Osteoblast (primary cell): ENCODE measurements at regions not wholly inside any gene's neighbourhood (a gene's known extent, or its start where the extent isn't known, plus 50 kb on each side); places are given as distances from the start of the nearest gene placed in this dataset.

Experiments
- DNase-seq: peaks from one replicate; pipeline ENCODE4 v3.0.0; 2011; ENCODE audit warnings: low spot score, mixed read lengths; ENCODE audit not compliant: insufficient read length; ENCODE audit errors: missing footprints
- H2AFZ ChIP-seq: 2 replicates; pipeline ENCODE4 v1.6.0; 2011; ENCODE audit warnings: mild to moderate bottlenecking, low read length
- H3K27ac ChIP-seq: 2 replicates; pipeline ENCODE4 v1.5.1; 2011; ENCODE audit warnings: mild to moderate bottlenecking, low read depth, low read length, moderate library complexity
- H3K27me3 ChIP-seq: 2 replicates; pipeline ENCODE4 v1.6.0; 2012; ENCODE audit warnings: mild to moderate bottlenecking, control low read depth, inconsistent platforms, low read length, moderate library complexity; ENCODE audit not compliant: insufficient read depth
- H3K36me3 ChIP-seq: 2 replicates; pipeline ENCODE4 v1.5.1; 2011; ENCODE audit warnings: mild to moderate bottlenecking, low read length, control low read depth, moderate library complexity; ENCODE audit not compliant: insufficient read depth
- H3K4me1 ChIP-seq: 2 replicates; pipeline ENCODE4 v1.5.1; 2011; ENCODE audit warnings: mild to moderate bottlenecking, low read length, control low read depth, moderate library complexity; ENCODE audit not compliant: insufficient read depth
- H3K4me2 ChIP-seq: 2 replicates; pipeline ENCODE4 v1.6.0; 2011; ENCODE audit warnings: mild to moderate bottlenecking, low read length; ENCODE audit not compliant: insufficient read depth
- H3K4me3 ChIP-seq: fragments of 200-600 bp; sonication (generic); 3 replicates; pipeline ENCODE4 v1.5.1; 2012; ENCODE audit warnings: mild to moderate bottlenecking, low read length, inconsistent platforms; ENCODE audit not compliant: insufficient read depth
- H3K79me2 ChIP-seq: 2 replicates; pipeline ENCODE4 v1.6.0; 2012; ENCODE audit warnings: mild to moderate bottlenecking, low read length, control low read depth, inconsistent platforms; ENCODE audit not compliant: insufficient read depth
- H3K9me3 ChIP-seq: 2 replicates; pipeline ENCODE4 v1.5.1; 2011; ENCODE audit warnings: low read depth, low read length, control low read depth
- H4K20me1 ChIP-seq: 2 replicates; pipeline ENCODE4 v1.6.0; 2012; ENCODE audit warnings: mild to moderate bottlenecking, low read length, control low read depth; ENCODE audit not compliant: insufficient read depth
- TF ChIP-seq, protein P1 (sequence below): IDR thresholded peaks from 2 replicates; pipeline ENCODE4 v1.5.1; 2011; ENCODE audit warnings: mild to moderate bottlenecking, low read depth, low read length, moderate library complexity; ENCODE audit errors: extremely low read depth

DNA sequence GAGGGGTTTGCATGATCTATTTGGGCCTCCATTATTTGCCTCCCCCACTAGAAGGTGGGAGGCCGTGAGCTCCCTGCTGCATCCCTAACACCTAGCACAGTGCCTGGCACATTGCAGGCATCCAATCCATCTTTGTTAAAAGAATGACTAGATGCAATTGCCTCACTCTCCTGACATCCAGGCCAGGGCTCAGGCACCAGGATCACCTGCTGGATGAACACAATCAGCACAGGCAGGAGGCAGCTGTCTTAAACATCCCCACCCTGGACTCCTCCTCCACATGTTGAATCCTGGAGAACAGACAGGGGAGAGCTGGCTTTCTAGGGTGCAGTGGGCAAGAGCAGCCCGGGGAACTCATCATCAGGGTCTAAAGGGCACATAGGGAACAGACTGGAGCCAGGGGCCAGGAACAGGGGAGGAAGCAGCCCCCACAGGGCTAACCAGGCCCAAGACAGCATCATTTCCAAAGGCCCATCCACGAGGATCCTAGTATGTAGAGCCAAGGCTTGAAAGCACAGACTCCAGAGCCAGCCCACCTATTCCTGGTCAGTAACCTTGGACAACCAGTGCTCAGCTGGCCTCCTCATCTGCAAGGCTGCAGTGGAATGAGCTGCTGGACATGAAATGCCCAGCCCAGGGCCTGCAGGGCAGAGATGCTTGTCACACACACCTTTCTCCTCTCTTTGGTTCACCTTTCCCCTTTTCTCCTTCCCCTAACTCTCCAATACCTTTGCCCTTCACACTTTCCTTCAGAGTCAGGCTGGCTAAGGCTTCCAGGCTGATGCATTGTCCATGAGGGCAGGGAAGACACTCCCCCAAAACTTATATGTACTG lies 254.4 kb upstream of the TLE3 start:
- no peak overlapping the region for H3K4me2 ChIP-seq
- H4K20me1 ChIP-seq, result no peaks in the 10 kb centered on the region
- H3K9me3 ChIP-seq, result no peaks in the 10 kb centered on the region
- no peak overlapping the region for H3K4me3 ChIP-seq
- H3K79me2 ChIP-seq, result no peaks in the 10 kb centered on the region
- no peak for DNase-seq
- H2AFZ ChIP-seq, result no peak overlapping the region
- peaks cover 72% of the 10 kb centered on the region for H3K27me3 ChIP-seq
- H3K27ac ChIP-seq, result no peak overlapping the region
- TF ChIP-seq, protein P1, sequence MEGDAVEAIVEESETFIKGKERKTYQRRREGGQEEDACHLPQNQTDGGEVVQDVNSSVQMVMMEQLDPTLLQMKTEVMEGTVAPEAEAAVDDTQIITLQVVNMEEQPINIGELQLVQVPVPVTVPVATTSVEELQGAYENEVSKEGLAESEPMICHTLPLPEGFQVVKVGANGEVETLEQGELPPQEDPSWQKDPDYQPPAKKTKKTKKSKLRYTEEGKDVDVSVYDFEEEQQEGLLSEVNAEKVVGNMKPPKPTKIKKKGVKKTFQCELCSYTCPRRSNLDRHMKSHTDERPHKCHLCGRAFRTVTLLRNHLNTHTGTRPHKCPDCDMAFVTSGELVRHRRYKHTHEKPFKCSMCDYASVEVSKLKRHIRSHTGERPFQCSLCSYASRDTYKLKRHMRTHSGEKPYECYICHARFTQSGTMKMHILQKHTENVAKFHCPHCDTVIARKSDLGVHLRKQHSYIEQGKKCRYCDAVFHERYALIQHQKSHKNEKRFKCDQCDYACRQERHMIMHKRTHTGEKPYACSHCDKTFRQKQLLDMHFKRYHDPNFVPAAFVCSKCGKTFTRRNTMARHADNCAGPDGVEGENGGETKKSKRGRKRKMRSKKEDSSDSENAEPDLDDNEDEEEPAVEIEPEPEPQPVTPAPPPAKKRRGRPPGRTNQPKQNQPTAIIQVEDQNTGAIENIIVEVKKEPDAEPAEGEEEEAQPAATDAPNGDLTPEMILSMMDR, result no peak
- no peaks in the 10 kb centered on the region for H3K4me1 ChIP-seq
- H3K36me3 ChIP-seq, result no peaks in the 10 kb centered on the region

- Histone ChIP-seq H3K4me1 (no peaks in the 10 kb centered on the region), H3K27ac (no peak overlapping the region), H3K4me3 (no peak overlapping the region), H2AFZ (no peak overlapping the region), H3K9me3 (no peaks in the 10 kb centered on the region), H3K4me2 (no peak overlapping the region), H4K20me1 (no peaks in the 10 kb centered on the region), H3K79me2 (no peaks in the 10 kb centered on the region), H3K36me3 (no peaks in the 10 kb centered on the region), H3K27me3 (peaks cover 75% of the 10 kb centered on the region)
- TF ChIP-seq, protein P1, result no peak
- DNase-seq, result no peak
Observed at GRCh38 chr15:70351391-70351790, 253.7 kb upstream of the TLE3 start.

GRCh38 chr15:70348581-70349344 lies 251.0 kb upstream of the TLE3 start:
- Histone ChIP-seq H3K9me3 (no peaks in the 10 kb centered on the region), H3K4me1 (no peaks in the 10 kb centered on the region), H3K79me2 (no peaks in the 10 kb centered on the region), H3K4me2 (no peak overlapping the region), H3K27ac (no peak overlapping the region), H3K4me3 (no peak overlapping the region), H3K27me3 (peaks cover 52% of the 10 kb centered on the region), H3K36me3 (no peaks in the 10 kb centered on the region), H2AFZ (no peak overlapping the region), H4K20me1 (no peaks in the 10 kb centered on the region)
- TF ChIP-seq, protein P1, result no peak
- peak; percentile 69 for DNase-seq

DNA sequence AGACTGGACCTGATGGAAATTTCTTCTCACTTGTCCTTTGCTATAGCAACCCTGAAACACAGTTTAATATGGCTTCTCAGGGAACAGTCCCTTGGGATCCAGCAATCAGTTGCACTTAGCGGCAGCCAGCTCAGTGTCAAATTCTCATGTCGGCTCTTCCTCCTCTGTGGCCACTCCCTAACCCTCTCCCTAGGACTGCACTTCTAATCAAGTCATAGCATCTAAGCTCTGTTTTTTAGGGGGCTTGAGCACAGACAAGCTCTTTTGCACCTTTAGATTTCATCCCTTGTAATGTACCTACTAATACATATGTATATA lies 250.5 kb upstream of the TLE3 start:
- Histone ChIP-seq H3K79me2 (no peaks in the 10 kb centered on the region), H3K4me1 (no peaks in the 10 kb centered on the region), H3K36me3 (no peaks in the 10 kb centered on the region), H4K20me1 (no peaks in the 10 kb centered on the region), H3K4me3 (no peak overlapping the region), H3K9me3 (no peaks in the 10 kb centered on the region), H3K4me2 (no peak overlapping the region), H3K27ac (no peak overlapping the region), H2AFZ (no peak overlapping the region), H3K27me3 (peaks cover 46% of the 10 kb centered on the region)
- DNase-seq, result no peak
- TF ChIP-seq, protein P1, result no peak
